HG03103 (cell line): ENCODE measurements at regions not wholly inside any gene's neighbourhood (a gene's known extent, or its start where the extent isn't known, plus 50 kb on each side); places are given as distances from the start of the nearest gene placed in this dataset.
A peak's percentile ranks its signal among the peaks of the same experiment; 100 is the strongest.

Source experiments
- ATAC-seq: cut with Tn5 transposase; IDR thresholded peaks from one replicate; pipeline ENCODE4 v1.9.1; 2021; ENCODE audit warnings: low read depth; ENCODE audit not compliant: unreplicated experiment

GRCh38 chr11:110896358-110896757 is 184.1 kb upstream of the ARHGAP20 start:
- no peak for ATAC-seq

GRCh38 chr11:110894224-110894623 is 182.0 kb upstream of the ARHGAP20 start:
- no peak for ATAC-seq

- no peak for ATAC-seq
These were observed 180.6 kb upstream of the ARHGAP20 start for GRCh38 chr11:110892741-110893285.

GRCh38 chr11:110891411-110891810 is 179.2 kb upstream of the ARHGAP20 start:
- ATAC-seq: no peak

GRCh38 chr11:110890995-110891394 is 178.8 kb upstream of the ARHGAP20 start:
- no peak for ATAC-seq

GRCh38 chr11:110886288-110886970 is 174.2 kb upstream of the ARHGAP20 start:
- no peak for ATAC-seq

GRCh38 chr11:110883256-110883655 is 171.0 kb upstream of the ARHGAP20 start:
- no peak for ATAC-seq

GRCh38 chr11:110878513-110878912 is 166.3 kb upstream of the ARHGAP20 start:
- no peak for ATAC-seq

- ATAC-seq: no peak
These were observed 162.3 kb upstream of the ARHGAP20 start for GRCh38 chr11:110874437-110875030.

GRCh38 chr11:110873975-110874374 is 161.7 kb upstream of the ARHGAP20 start:
- ATAC-seq: no peak

- ATAC-seq: no peak
These were observed 158.7 kb upstream of the ARHGAP20 start for GRCh38 chr11:110870816-110871522.

GRCh38 chr11:110867951-110868350 is 155.7 kb upstream of the ARHGAP20 start:
- ATAC-seq: no peak

- ATAC-seq: no peak
These were observed 153.8 kb upstream of the ARHGAP20 start for GRCh38 chr11:110866081-110866480.

GRCh38 chr11:110862407-110862806 is 150.2 kb upstream of the ARHGAP20 start:
- ATAC-seq: no peak

GRCh38 chr11:110860461-110860860 is 148.2 kb upstream of the ARHGAP20 start:
- no peak for ATAC-seq

GRCh38 chr11:110859998-110860397 is 147.8 kb upstream of the ARHGAP20 start:
- no peak for ATAC-seq

GRCh38 chr11:110859240-110859840 is 147.1 kb upstream of the ARHGAP20 start:
- ATAC-seq: no peak

GRCh38 chr11:110858547-110858921 is 146.3 kb upstream of the ARHGAP20 start:
- ATAC-seq: peak; percentile 68

GRCh38 chr11:110857892-110858546 is 145.8 kb upstream of the ARHGAP20 start:
- no peak for ATAC-seq

GRCh38 chr11:110856996-110857812 is 145.0 kb upstream of the ARHGAP20 start:
- ATAC-seq: no peak
